Mesenchymal stem cell (in vitro differentiated cells and primary cell): ENCODE measurements at regions not wholly inside any gene's neighbourhood (a gene's known extent, or its start where the extent isn't known, plus 50 kb on each side); places are given as distances from the start of the nearest gene placed in this dataset.

Experiments used
- DNase-seq: peaks from one replicate; pipeline ENCODE4 v3.0.0-alpha.2; 2013
- H2AFZ ChIP-seq: one replicate; pipeline ENCODE4 v1.6.1; 2013; ENCODE audit warnings: low read depth, mild to moderate bottlenecking, control low read depth, inconsistent platforms, low read length, moderate library complexity
- H2AK5ac ChIP-seq: 2 replicates; pipeline ENCODE4 v1.6.1; 2013; ENCODE audit warnings: low read length, moderate library complexity, mild to moderate bottlenecking, inconsistent platforms; ENCODE audit not compliant: severe bottlenecking
- H2BK120ac ChIP-seq: one replicate; pipeline ENCODE4 v1.6.1; 2013; ENCODE audit warnings: low read depth, mild to moderate bottlenecking, inconsistent platforms, low read length, moderate library complexity
- H2BK12ac ChIP-seq, 2 experiments: one replicate each; pipeline ENCODE4 v1.6.1; 2013; ENCODE audit warnings: inconsistent platforms in 2 of 2, low read length in 2 of 2, mild to moderate bottlenecking in 2 of 2, moderate library complexity in 2 of 2, control low read depth in 1 of 2
- H2BK15ac ChIP-seq: one replicate; pipeline ENCODE4 v1.6.1; 2013; ENCODE audit warnings: mild to moderate bottlenecking, low read depth, inconsistent platforms; ENCODE audit not compliant: poor library complexity, severe bottlenecking
- H2BK5ac ChIP-seq: 2 replicates; pipeline ENCODE4 v1.6.1; 2013; ENCODE audit warnings: low read depth, mild to moderate bottlenecking, low read length, control low read depth, inconsistent platforms; ENCODE audit not compliant: poor library complexity, severe bottlenecking
- H3K14ac ChIP-seq, 2 experiments: one replicate each; pipeline ENCODE4 v1.6.1; 2013; ENCODE audit warnings: inconsistent platforms in 2 of 2, low read length in 2 of 2, control low read depth in 1 of 2, mild to moderate bottlenecking in 1 of 2, moderate library complexity in 1 of 2
- H3K18ac ChIP-seq, 2 experiments: one replicate each; pipeline ENCODE4 v1.6.1; 2013; ENCODE audit warnings: inconsistent platforms in 2 of 2, low read length in 2 of 2, control low read depth in 1 of 2, low read depth in 1 of 2, mild to moderate bottlenecking in 1 of 2
- H3K23ac ChIP-seq, 2 experiments: one replicate each; pipeline ENCODE4 v1.6.1; 2013; ENCODE audit warnings: inconsistent platforms in 2 of 2, low read length in 2 of 2, mild to moderate bottlenecking in 2 of 2, moderate library complexity in 2 of 2, control low read depth in 1 of 2
- H3K27ac ChIP-seq: 2 replicates; pipeline ENCODE4 v1.5.1; 2013; ENCODE audit warnings: mild to moderate bottlenecking, moderate library complexity, low read length, control low read depth, inconsistent platforms; ENCODE audit not compliant: poor library complexity, severe bottlenecking
- H3K27me3 ChIP-seq, 2 experiments: 2 replicates each; pipeline versions ENCODE4 v1.6.1 to v1.7.0; 2013; ENCODE audit warnings: low read length in 2 of 2, mild to moderate bottlenecking in 2 of 2, moderate library complexity in 2 of 2, control low read depth in 1 of 2, inconsistent platforms in 1 of 2; ENCODE audit not compliant: control insufficient read depth in 1 of 2, insufficient read depth in 1 of 2
- H3K36me3 ChIP-seq, 2 experiments: 2 replicates each; pipeline versions ENCODE4 v1.6.1 to v1.7.0; 2013; ENCODE audit warnings: low read length in 2 of 2, control low read depth in 1 of 2, inconsistent platforms in 1 of 2, low read depth in 1 of 2, mild to moderate bottlenecking in 1 of 2; ENCODE audit not compliant: insufficient read depth in 2 of 2, control insufficient read depth in 1 of 2
- H3K4ac ChIP-seq, 2 experiments: one replicate each; pipeline ENCODE4 v1.6.1; 2013; ENCODE audit warnings: inconsistent platforms in 2 of 2, low read length in 2 of 2, mild to moderate bottlenecking in 2 of 2, moderate library complexity in 2 of 2, control low read depth in 1 of 2, low read depth in 1 of 2
- H3K4me1 ChIP-seq: 2 replicates; pipeline ENCODE4 v1.6.1; 2013; ENCODE audit warnings: low read depth, low read length, control low read depth; ENCODE audit not compliant: control insufficient read depth, insufficient read depth
- H3K4me2 ChIP-seq: 2 replicates; pipeline ENCODE4 v1.6.1; 2013; ENCODE audit warnings: low read length, mild to moderate bottlenecking, inconsistent platforms; ENCODE audit not compliant: poor library complexity, severe bottlenecking
- H3K4me3 ChIP-seq, 2 experiments: 2 replicates each; pipeline versions ENCODE4 v1.5.1 to v1.7.0; 2013; ENCODE audit warnings: low read length in 2 of 2, mild to moderate bottlenecking in 2 of 2, control low read depth in 1 of 2, low read depth in 1 of 2; ENCODE audit not compliant: insufficient read depth in 1 of 2
- H3K79me1 ChIP-seq: replicated peaks from 2 replicates; pipeline ENCODE4 v1.6.1; 2013; ENCODE audit warnings: mild to moderate bottlenecking, control low read depth, low read length, inconsistent platforms; ENCODE audit not compliant: poor library complexity, severe bottlenecking
- H3K9ac ChIP-seq: 2 replicates; pipeline ENCODE4 v1.7.0; 2013; ENCODE audit warnings: mild to moderate bottlenecking, low read length, moderate library complexity
- H3K9me3 ChIP-seq: 2 replicates; pipeline ENCODE4 v1.7.0; 2013; ENCODE audit warnings: mild to moderate bottlenecking, low read length; ENCODE audit not compliant: control insufficient read depth
- H4K8ac ChIP-seq: one replicate; pipeline ENCODE4 v1.6.1; 2013; ENCODE audit warnings: inconsistent platforms, mild to moderate bottlenecking, low read length, moderate library complexity
- H4K91ac ChIP-seq: one replicate; pipeline ENCODE4 v1.6.1; 2013; ENCODE audit warnings: mild to moderate bottlenecking, low read length, inconsistent platforms
- WGBS: methylation state at CpG from one replicate; pipeline ENCODE4 v1.1.7; 2013; ENCODE audit warnings: mixed read lengths; 5-methylcytosine and 5-hydroxymethylcytosine counted together

DNA sequence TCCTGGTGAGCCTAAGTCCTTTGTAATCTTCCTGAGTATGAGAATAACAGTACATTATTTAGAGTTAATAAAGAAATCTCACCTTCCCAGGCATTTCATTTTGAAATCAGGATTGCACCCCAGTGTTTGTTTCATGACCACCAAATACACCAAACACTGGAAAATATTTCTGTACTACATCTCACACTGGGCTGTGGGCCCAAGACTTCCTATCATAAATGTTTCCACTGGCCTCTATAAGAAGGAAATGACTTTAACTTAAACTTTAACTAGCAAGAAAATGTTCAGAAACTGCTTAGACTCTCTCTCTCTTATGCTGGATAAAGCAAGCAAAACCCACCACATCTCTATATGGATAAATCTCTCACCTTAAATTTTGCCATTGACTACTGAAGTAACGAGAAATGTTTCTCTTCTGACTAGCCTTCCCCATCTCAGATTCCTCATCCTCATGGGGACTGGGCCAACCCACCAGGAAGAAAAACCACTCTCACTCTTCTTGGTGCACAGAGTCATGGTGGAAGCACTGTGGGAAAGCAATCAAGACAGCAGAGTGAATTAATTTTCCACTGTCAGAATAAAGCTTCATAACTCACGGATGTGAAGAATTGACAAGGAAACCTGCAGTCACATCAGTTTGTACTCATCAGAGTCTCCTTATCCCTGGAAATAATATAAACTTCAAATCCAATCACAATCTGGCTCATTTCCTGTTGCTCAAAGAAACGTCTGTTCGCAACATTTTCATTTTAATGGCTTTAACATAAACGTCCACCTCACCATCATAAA, 859.6 kb downstream of the EPHA3 start:
- Histone ChIP-seq H2AK5ac (no peak overlapping the region), H3K4me3 (no peak overlapping the region), H3K18ac (no peak overlapping the region), H4K91ac (no peak overlapping the region), H3K23ac (no peak overlapping the region), H3K14ac (no peak overlapping the region), H2AFZ (no peak overlapping the region), H3K27ac (no peak overlapping the region), H2BK12ac (no peak overlapping the region), H3K9me3 (peaks cover 11% of the 10 kb centered on the region), H3K4me1 (no peaks in the 10 kb centered on the region), H3K79me1 (no peaks in the 10 kb centered on the region), H3K27me3 (no peaks in the 10 kb centered on the region), H3K4ac (no peak overlapping the region), H2BK15ac (no peak overlapping the region), H2BK5ac (no peak overlapping the region), H3K4me2 (no peak overlapping the region), H4K8ac (no peak overlapping the region), H3K9ac (no peak overlapping the region), H2BK120ac (no peak overlapping the region), H3K36me3 (no peaks in the 10 kb centered on the region)
- DNase-seq = no peak
- 65% methylated on average over 4 of the region's 5 CpGs for WGBS

DNA sequence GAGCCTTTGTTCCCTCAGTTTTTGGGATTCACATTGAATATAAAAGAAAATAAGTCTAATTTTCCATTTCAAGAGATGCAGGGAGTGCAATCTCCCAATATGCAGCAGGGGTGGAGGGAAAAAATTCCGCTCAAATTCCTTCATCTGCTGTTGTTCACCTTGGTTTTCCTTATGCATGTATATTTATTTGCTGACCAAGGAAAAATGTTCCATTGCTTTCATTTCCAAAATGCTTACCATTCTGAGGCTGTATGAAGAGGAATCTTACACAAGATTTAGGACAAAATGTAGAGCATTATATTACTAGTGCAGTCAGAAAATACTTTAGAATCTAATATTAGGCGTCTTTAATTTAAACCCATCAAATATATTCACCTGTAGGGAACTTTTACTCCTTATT, 863.9 kb downstream of the EPHA3 start:
- Histone ChIP-seq H2AFZ (no peak overlapping the region), H3K4me3 (no peak overlapping the region), H3K79me1 (no peaks in the 10 kb centered on the region), H3K4me2 (no peak overlapping the region), H3K9ac (no peak overlapping the region), H3K4ac (no peak overlapping the region), H2BK5ac (no peak overlapping the region), H3K27me3 (no peaks in the 10 kb centered on the region), H3K18ac (no peak overlapping the region), H3K36me3 (no peaks in the 10 kb centered on the region), H4K91ac (no peak overlapping the region), H3K9me3 (peaks cover 5% of the 10 kb centered on the region), H4K8ac (no peak overlapping the region), H2BK120ac (no peak overlapping the region), H2AK5ac (no peak overlapping the region), H3K27ac (no peak overlapping the region), H2BK12ac (no peak overlapping the region), H3K23ac (no peak overlapping the region), H3K14ac (no peak overlapping the region), H2BK15ac (no peak overlapping the region), H3K4me1 (no peaks in the 10 kb centered on the region)
- DNase-seq = no peak
- WGBS = 86% methylated on average over 2 of the region's 2 CpGs

DNA sequence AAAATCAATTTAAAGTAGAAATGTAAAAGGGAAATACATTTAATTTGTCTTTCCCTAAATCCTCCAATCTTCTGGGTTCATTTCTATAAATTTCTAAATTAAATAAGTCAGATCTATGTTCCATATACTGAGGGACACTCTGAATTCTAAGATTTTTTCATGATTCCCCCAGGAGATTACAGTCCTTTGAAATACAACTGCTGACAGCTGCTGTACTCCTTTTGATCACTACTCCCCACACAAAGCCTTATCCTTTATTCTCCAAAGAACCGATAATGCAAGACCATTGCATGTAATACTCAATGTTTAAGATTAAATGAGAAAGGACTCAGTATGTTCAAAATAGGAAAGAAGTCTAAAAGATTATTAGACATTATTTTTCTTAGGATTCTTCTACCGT, 865.7 kb downstream of the EPHA3 start:
- no peak for DNase-seq
- Histone ChIP-seq H3K18ac (no peak overlapping the region), H2BK5ac (no peak overlapping the region), H3K23ac (no peak overlapping the region), H3K9ac (no peak overlapping the region), H3K4me2 (no peak overlapping the region), H3K14ac (no peak overlapping the region), H2BK12ac (no peak overlapping the region), H3K4ac (no peak overlapping the region), H3K27me3 (no peaks in the 10 kb centered on the region), H2BK120ac (no peak overlapping the region), H3K27ac (no peak overlapping the region), H3K9me3 (peaks cover 3% of the 10 kb centered on the region), H2BK15ac (no peak overlapping the region), H2AFZ (no peak overlapping the region), H2AK5ac (no peak overlapping the region), H3K36me3 (no peaks in the 10 kb centered on the region), H3K4me1 (no peaks in the 10 kb centered on the region), H3K79me1 (no peaks in the 10 kb centered on the region), H4K91ac (no peak overlapping the region), H3K4me3 (no peak overlapping the region), H4K8ac (no peak overlapping the region)
- WGBS = 91% methylated on average over 1 of the region's 2 CpGs

- no peaks in the 10 kb centered on the region for H3K36me3 ChIP-seq
- no peak overlapping the region for H2BK12ac ChIP-seq
- no peak overlapping the region for H2BK120ac ChIP-seq
- H3K9me3 ChIP-seq = peaks cover 2% of the 10 kb centered on the region
- no peak overlapping the region for H4K8ac ChIP-seq
- no peaks in the 10 kb centered on the region for H3K27me3 ChIP-seq
- H3K9ac ChIP-seq = no peak overlapping the region
- 77% methylated on average over 3 of the region's 5 CpGs for WGBS
- no peak overlapping the region for H3K23ac ChIP-seq
- H3K14ac ChIP-seq = no peak overlapping the region
- no peak overlapping the region for H2BK5ac ChIP-seq
- DNase-seq = no peak
- H2AFZ ChIP-seq = no peak overlapping the region
- H2AK5ac ChIP-seq = no peak overlapping the region
- no peak overlapping the region for H3K18ac ChIP-seq
- no peak overlapping the region for H3K27ac ChIP-seq
- no peaks in the 10 kb centered on the region for H3K79me1 ChIP-seq
- H3K4me3 ChIP-seq = no peak overlapping the region
- H2BK15ac ChIP-seq = no peak overlapping the region
- H3K4me2 ChIP-seq = no peak overlapping the region
- no peak overlapping the region for H4K91ac ChIP-seq
- H3K4ac ChIP-seq = no peak overlapping the region
- H3K4me1 ChIP-seq = no peaks in the 10 kb centered on the region
Observed at GRCh38 chr3:89974903-89975519, 867.6 kb downstream of the EPHA3 start.
